Esophagus (tissue), 2 donors: ENCODE measurements at regions not wholly inside any gene's neighbourhood (a gene's known extent, or its start where the extent isn't known, plus 50 kb on each side); places are given as distances from the start of the nearest gene placed in this dataset.

ENCODE experiments used
- H3K27ac ChIP-seq, 2 donors: one replicate each; pipeline ENCODE4 v1.5.1; 2013; ENCODE audit warnings: low read depth in 2 of 2, mild to moderate bottlenecking in 2 of 2, inconsistent platforms in 1 of 2, low read length in 1 of 2, moderate library complexity in 1 of 2
- H3K27me3 ChIP-seq, 2 donors: one replicate each; pipeline ENCODE4 v1.6.1; 2013; ENCODE audit warnings: low read length in 2 of 2, control low read depth in 1 of 2, mild to moderate bottlenecking in 1 of 2; ENCODE audit not compliant: insufficient read depth in 2 of 2, control insufficient read depth in 1 of 2
- H3K36me3 ChIP-seq, 2 donors: one replicate each; pipeline ENCODE4 v1.6.1; 2013; ENCODE audit warnings: low read length in 1 of 2; ENCODE audit not compliant: control insufficient read depth in 2 of 2, insufficient read depth in 2 of 2
- H3K4me1 ChIP-seq, 2 donors: one replicate each; pipeline ENCODE4 v1.6.1; 2013; ENCODE audit warnings: low read length in 1 of 2; ENCODE audit not compliant: control insufficient read depth in 2 of 2, insufficient read depth in 2 of 2
- H3K4me3 ChIP-seq, 2 donors: one replicate each; pipeline ENCODE4 v1.5.1; 2013; ENCODE audit warnings: low read length in 2 of 2, mild to moderate bottlenecking in 2 of 2, low read depth in 1 of 2, moderate library complexity in 1 of 2
- H3K9me3 ChIP-seq, 2 donors: one replicate each; pipeline ENCODE4 v1.6.1; 2013; ENCODE audit warnings: mild to moderate bottlenecking in 2 of 2, low read depth in 1 of 2, low read length in 1 of 2, moderate library complexity in 1 of 2; ENCODE audit not compliant: control insufficient read depth in 2 of 2, insufficient read depth in 1 of 2
- WGBS, 2 donors: extraction: QIAGEN DNeasy Blood & Tissue Kit; methylation state at CpG; one replicate each; pipeline ENCODE4 v1.1.7; 2013; 5-methylcytosine and 5-hydroxymethylcytosine counted together
- donor health status: healthy with polysubstance abuse.
- donor health status: Bipolar disorder and iron deficiency.

- Histone ChIP-seq H3K9me3 (peaks cover 0 to 3% of the 10 kb centered on the region in 2 donors), H3K4me3 (no peak overlapping the region), H3K36me3 (no peaks in the 10 kb centered on the region), H3K4me1 (no peaks in the 10 kb centered on the region), H3K27me3 (peaks cover 0 to 6% of the 10 kb centered on the region in 2 donors), H3K27ac (no peak overlapping the region)
- 56 to 60% methylated on average over 23 to 26 of the region's 26 CpGs for WGBS, 2 donors
Observed at GRCh38 chr4:1459722-1460511, 53.7 kb upstream of the NKX1-1 start.

- H3K27ac ChIP-seq = no peak overlapping the region
- H3K27me3 ChIP-seq = peaks cover 0 to 3% of the 10 kb centered on the region in 2 donors
- 40 to 41% methylated on average over 16 of the region's 16 CpGs for WGBS, 2 donors
- H3K4me1 ChIP-seq = no peaks in the 10 kb centered on the region
- no peak overlapping the region for H3K4me3 ChIP-seq
- peaks cover 0 to 3% of the 10 kb centered on the region in 2 donors for H3K9me3 ChIP-seq
- H3K36me3 ChIP-seq = no peaks in the 10 kb centered on the region
Observed at GRCh38 chr4:1459081-1459721, 53.0 kb upstream of the NKX1-1 start.

GRCh38 chr4:1458581-1458980, 52.3 kb upstream of the NKX1-1 start:
- Histone ChIP-seq H3K9me3 (peaks cover 0 to 3% of the 10 kb centered on the region in 2 donors), H3K4me1 (no peaks in the 10 kb centered on the region), H3K27ac (no peak overlapping the region), H3K27me3 (peaks cover 0 to 3% of the 10 kb centered on the region in 2 donors), H3K36me3 (no peaks in the 10 kb centered on the region), H3K4me3 (no peak overlapping the region)
- 51 to 62% methylated on average over 3 of the region's 3 CpGs for WGBS, 2 donors
